T-helper 2 cell treated with Interferon-gamma antibody and Interleukin-4, amounts not matched to agents 100 ng/mL and 5 ng/mL, for 36 hours (primary cell): ENCODE measurements at regions not wholly inside any gene's neighbourhood (a gene's known extent, or its start where the extent isn't known, plus 50 kb on each side); places are given as distances from the start of the nearest gene placed in this dataset.
"Not testable (repeated sequence)": the region's sequence is repeated elsewhere in the genome, so short reads cannot be mapped to it uniquely, and the experiment has no call there.

Experiments used
- intact Hi-C: fragments of 100-400 bp; cut with micrococcal nuclease; formaldehyde crosslinking; loops from one replicate; pipeline ENCODE4 v1.15.1; 2023

- intact Hi-C loops, result no loop called here
These were observed 288.7 kb upstream of the INTU start for GRCh38 chr4:127344071-127344470.

GRCh38 chr4:127347936-127348335, 284.8 kb upstream of the INTU start:
- intact Hi-C loops, result no loop called here

- intact Hi-C loops, result no loop called here
These were observed 280.3 kb upstream of the INTU start for GRCh38 chr4:127352220-127353113.

GRCh38 chr4:127355743-127356142, 277.0 kb upstream of the INTU start:
- intact Hi-C loops, result no loop called here

- intact Hi-C loops, result no loop called here
These were observed 275.0 kb upstream of the INTU start for GRCh38 chr4:127357765-127358164.

- intact Hi-C loops, result no loop called here
These were observed 270.1 kb upstream of the INTU start for GRCh38 chr4:127362686-127363085.

GRCh38 chr4:127364397-127364796, 268.4 kb upstream of the INTU start:
- intact Hi-C loops, result no loop called here

GRCh38 chr4:127364911-127365310, 267.8 kb upstream of the INTU start:
- intact Hi-C loops, result no loop called here

GRCh38 chr4:127370604-127371003, 262.2 kb upstream of the INTU start:
- intact Hi-C loops, result no loop called here

- intact Hi-C loops, result no loop called here
These were observed 253.3 kb upstream of the INTU start for GRCh38 chr4:127379499-127379898.

- intact Hi-C loops, result not testable (repeated sequence)
These were observed 252.8 kb upstream of the INTU start for GRCh38 chr4:127379948-127380347.

- intact Hi-C loops, result no loop called here
These were observed 249.1 kb upstream of the INTU start for GRCh38 chr4:127383666-127384065.

- intact Hi-C loops, result no loop called here
These were observed 238.2 kb upstream of the INTU start for GRCh38 chr4:127394516-127394915.

- intact Hi-C loops, result loop anchor here (5.0 kb wide), 1 partner anchor 1178 kb away; no protein-coding TSS in a partner anchor
These were observed 232.5 kb upstream of the INTU start for GRCh38 chr4:127400276-127400675.

GRCh38 chr4:127400731-127401346, 231.9 kb upstream of the INTU start:
- intact Hi-C loops, result loop anchor here (5.0 kb wide), 1 partner anchor 1179 kb away; no protein-coding TSS in a partner anchor

- intact Hi-C loops, result loop anchor here (5.0 kb wide), 1 partner anchor 1181 kb away; no protein-coding TSS in a partner anchor
These were observed 229.2 kb upstream of the INTU start for GRCh38 chr4:127403471-127404084.

- intact Hi-C loops, result no loop called here
These were observed 226.6 kb upstream of the INTU start for GRCh38 chr4:127406187-127406586.

- intact Hi-C loops, result not testable (repeated sequence)
These were observed 225.2 kb upstream of the INTU start for GRCh38 chr4:127407572-127407971.

GRCh38 chr4:127410201-127410600, 222.6 kb upstream of the INTU start:
- intact Hi-C loops, result no loop called here

GRCh38 chr4:127410644-127411043, 222.1 kb upstream of the INTU start:
- intact Hi-C loops, result no loop called here

GRCh38 chr4:127414951-127415606, 217.7 kb upstream of the INTU start:
- intact Hi-C loops, result no loop called here

GRCh38 chr4:127416115-127416514, 216.6 kb upstream of the INTU start:
- intact Hi-C loops, result no loop called here
